CD14-positive monocyte (primary cell): ENCODE measurements at regions not wholly inside any gene's neighbourhood (a gene's known extent, or its start where the extent isn't known, plus 50 kb on each side); places are given as distances from the start of the nearest gene placed in this dataset.

Experiments
- DNase-seq, 3 donors: peaks; one replicate each; pipeline ENCODE4 v3.0.0-alpha.2; 2011 to 2022
- H2AFZ ChIP-seq: 2 replicates; pipeline ENCODE4 v1.6.0; 2012; ENCODE audit warnings: mild to moderate bottlenecking, low read depth, low read length, inconsistent platforms; ENCODE audit not compliant: insufficient read depth, poor library complexity, severe bottlenecking
- H3K27ac ChIP-seq, 2 donors: 1 replicate in 1 of 2; 2 replicates in 1 of 2; pipeline ENCODE4 v1.5.1; 2012 to 2013; ENCODE audit warnings: low read length in 2 of 2, control low read depth in 1 of 2, inconsistent platforms in 1 of 2, low read depth in 1 of 2, mild to moderate bottlenecking in 1 of 2
- H3K27me3 ChIP-seq, 2 donors: one replicate each; pipeline versions ENCODE4 v1.6.0 to v1.6.1; 2011 to 2013; ENCODE audit warnings: low read length in 2 of 2; ENCODE audit not compliant: control insufficient read depth in 2 of 2, insufficient read depth in 2 of 2
- H3K36me3 ChIP-seq, 2 donors: replicated peaks in 1 of 2; 1 replicate in 1 of 2; 2 replicates in 1 of 2; pipeline versions ENCODE4 v1.5.1 to v1.6.1; 2012 to 2013; ENCODE audit warnings: low read length in 2 of 2, control low read depth in 1 of 2, inconsistent platforms in 1 of 2, mild to moderate bottlenecking in 1 of 2; ENCODE audit not compliant: insufficient read depth in 2 of 2, control insufficient read depth in 1 of 2
- H3K4me1 ChIP-seq, 2 donors: 1 replicate in 1 of 2; 2 replicates in 1 of 2; pipeline versions ENCODE4 v1.5.1 to v1.6.1; 2012 to 2013; ENCODE audit warnings: low read length in 2 of 2, control low read depth in 1 of 2, inconsistent platforms in 1 of 2, mild to moderate bottlenecking in 1 of 2, moderate library complexity in 1 of 2; ENCODE audit not compliant: insufficient read depth in 2 of 2, control insufficient read depth in 1 of 2
- H3K4me2 ChIP-seq: replicated peaks from 2 replicates; pipeline ENCODE3; 2012; ENCODE audit warnings: low read length, moderate library complexity, mild to moderate bottlenecking; ENCODE audit not compliant: poor library complexity, severe bottlenecking; ENCODE audit errors: extremely low read depth
- H3K4me3 ChIP-seq, 3 experiments: fragments of 200-600 bp in 1 of 3; sonication (generic) in 1 of 3; replicated peaks in 1 of 3; 1 replicate in 2 of 3; 2 replicates in 1 of 3; pipeline ENCODE4 v1.5.1; 2011 to 2013; ENCODE audit warnings: low read length in 3 of 3, mild to moderate bottlenecking in 3 of 3, control low read depth in 2 of 3, low read depth in 2 of 3, inconsistent platforms in 1 of 3, moderate library complexity in 1 of 3
- H3K79me2 ChIP-seq: 2 replicates; pipeline ENCODE4 v1.6.0; 2012; ENCODE audit warnings: mild to moderate bottlenecking, control low read depth, inconsistent platforms, low read length, moderate library complexity; ENCODE audit not compliant: insufficient read depth
- H3K9ac ChIP-seq: 2 replicates; pipeline ENCODE4 v1.6.0; 2017; ENCODE audit warnings: low read length, mild to moderate bottlenecking; ENCODE audit not compliant: insufficient read depth, poor library complexity, severe bottlenecking
- H3K9me3 ChIP-seq, 2 donors: replicated peaks in 1 of 2; 1 replicate in 1 of 2; 2 replicates in 1 of 2; pipeline versions ENCODE4 v1.5.1 to v1.6.1; 2012 to 2013; ENCODE audit warnings: low read length in 2 of 2, control low read depth in 1 of 2; ENCODE audit not compliant: control insufficient read depth in 1 of 2, insufficient read depth in 1 of 2
- H4K20me1 ChIP-seq: 2 replicates; pipeline ENCODE4 v1.6.0; 2012; ENCODE audit warnings: mild to moderate bottlenecking, low read length, control low read depth, moderate library complexity; ENCODE audit not compliant: insufficient read depth
- H3K27ac Mint-ChIP-seq, 7 donors: one replicate each; pipeline ENCODE4 v1.8.0; 2020; ENCODE audit warnings: mild to moderate bottlenecking in 7 of 7, mixed read lengths in 7 of 7, moderate library complexity in 6 of 7, inconsistent platforms in 2 of 7
- H3K27me3 Mint-ChIP-seq, 3 donors: one replicate each; pipeline ENCODE4 v1.8.0; 2021 to 2022; ENCODE audit warnings: low read depth in 3 of 3, mild to moderate bottlenecking in 3 of 3, mixed read lengths in 3 of 3, moderate library complexity in 3 of 3, inconsistent platforms in 1 of 3
- H3K36me3 Mint-ChIP-seq, 2 donors: one replicate each; pipeline ENCODE4 v1.8.0; 2020; ENCODE audit warnings: mixed read lengths in 2 of 2, inconsistent platforms in 1 of 2, mild to moderate bottlenecking in 1 of 2
- H3K4me1 Mint-ChIP-seq: one replicate; pipeline ENCODE4 v1.8.0; 2020; ENCODE audit warnings: mild to moderate bottlenecking, mixed read lengths
- H3K4me3 Mint-ChIP-seq, 2 donors: one replicate each; pipeline ENCODE4 v1.8.0; 2020; ENCODE audit warnings: mild to moderate bottlenecking in 2 of 2, mixed read lengths in 2 of 2, moderate library complexity in 1 of 2
- H3K9me3 Mint-ChIP-seq, 7 donors: one replicate each; pipeline ENCODE4 v1.8.0; 2020 to 2022; ENCODE audit warnings: mixed read lengths in 7 of 7, mild to moderate bottlenecking in 6 of 7, moderate library complexity in 6 of 7, inconsistent platforms in 2 of 7
- WGBS: methylation state at CpG from one replicate; pipeline ENCODE4 v1.1.5; 2013; ENCODE audit warnings: missing lambda C conversion rate; ENCODE audit not compliant: insufficient coverage; 5-methylcytosine and 5-hydroxymethylcytosine counted together
- intact Hi-C, 2 donors: fragments of 100-400 bp; cut with micrococcal nuclease; formaldehyde crosslinking; loops; one replicate each; pipeline versions ENCODE4 v1.15.0 to v1.15.1; 2023
- TF ChIP-seq, protein P1 (sequence below): fragments of 200-600 bp; IDR thresholded peaks from one replicate; pipeline ENCODE4 v1.8.0; 2022; ENCODE audit warnings: antibody characterized with exemption, mild to moderate bottlenecking

DNA sequence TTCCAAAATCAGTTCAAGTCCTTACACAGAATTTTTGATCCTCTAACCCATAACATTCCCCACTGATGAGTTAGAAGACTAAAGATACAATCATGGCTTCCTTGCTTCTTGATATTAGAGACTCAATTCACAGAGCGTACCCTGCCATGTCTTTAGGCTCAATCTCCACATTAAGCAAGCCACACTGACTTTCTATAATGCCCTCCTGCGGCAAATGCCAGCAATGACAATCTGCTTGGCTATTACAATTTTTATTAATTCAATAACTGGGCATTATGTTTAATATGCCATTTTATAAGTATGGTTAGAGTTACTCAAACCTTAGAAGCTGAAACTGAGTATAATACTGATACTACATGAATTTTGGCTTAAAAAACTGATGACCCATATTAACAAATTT, 479.7 kb upstream of the NR2F2 start:
- H2AFZ ChIP-seq = no peak overlapping the region
- intact Hi-C loops = no loop called here

DNA sequence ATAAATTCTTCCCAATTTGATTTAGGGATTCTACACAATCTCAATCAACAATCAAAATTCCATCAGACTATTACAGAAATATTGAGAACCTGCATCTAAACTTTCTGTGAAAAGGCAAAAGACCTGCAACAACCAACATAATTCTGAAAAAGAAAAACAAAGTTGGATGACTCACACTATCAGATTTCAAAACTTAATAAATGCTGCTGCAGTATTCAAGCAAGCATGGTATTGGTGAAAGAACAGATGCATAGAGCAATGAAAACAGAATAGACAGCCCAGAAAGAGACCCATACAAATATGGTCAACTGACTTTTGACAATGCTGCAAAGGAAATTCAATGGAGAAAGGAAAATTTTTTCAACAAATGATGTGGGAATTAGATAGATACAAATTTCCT, 477.1 kb upstream of the NR2F2 start:
- H3K9me3 Mint-ChIP-seq = peaks cover 0 to 3% (median 0%) of the 10 kb centered on the region in 7 donors
- no peaks in the 10 kb centered on the region for H3K4me1 Mint-ChIP-seq
- TF ChIP-seq, protein P1, sequence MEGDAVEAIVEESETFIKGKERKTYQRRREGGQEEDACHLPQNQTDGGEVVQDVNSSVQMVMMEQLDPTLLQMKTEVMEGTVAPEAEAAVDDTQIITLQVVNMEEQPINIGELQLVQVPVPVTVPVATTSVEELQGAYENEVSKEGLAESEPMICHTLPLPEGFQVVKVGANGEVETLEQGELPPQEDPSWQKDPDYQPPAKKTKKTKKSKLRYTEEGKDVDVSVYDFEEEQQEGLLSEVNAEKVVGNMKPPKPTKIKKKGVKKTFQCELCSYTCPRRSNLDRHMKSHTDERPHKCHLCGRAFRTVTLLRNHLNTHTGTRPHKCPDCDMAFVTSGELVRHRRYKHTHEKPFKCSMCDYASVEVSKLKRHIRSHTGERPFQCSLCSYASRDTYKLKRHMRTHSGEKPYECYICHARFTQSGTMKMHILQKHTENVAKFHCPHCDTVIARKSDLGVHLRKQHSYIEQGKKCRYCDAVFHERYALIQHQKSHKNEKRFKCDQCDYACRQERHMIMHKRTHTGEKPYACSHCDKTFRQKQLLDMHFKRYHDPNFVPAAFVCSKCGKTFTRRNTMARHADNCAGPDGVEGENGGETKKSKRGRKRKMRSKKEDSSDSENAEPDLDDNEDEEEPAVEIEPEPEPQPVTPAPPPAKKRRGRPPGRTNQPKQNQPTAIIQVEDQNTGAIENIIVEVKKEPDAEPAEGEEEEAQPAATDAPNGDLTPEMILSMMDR = no peak
- Histone ChIP-seq H3K27me3 (no peaks in the 10 kb centered on the region), H3K4me3 (no peak overlapping the region), H3K9ac (no peak overlapping the region), H3K4me1 (no peaks in the 10 kb centered on the region), H3K9me3 (no peaks in the 10 kb centered on the region), H3K79me2 (no peaks in the 10 kb centered on the region), H3K4me2 (no peak overlapping the region), H4K20me1 (no peaks in the 10 kb centered on the region), H2AFZ (no peak overlapping the region), H3K36me3 (no peaks in the 10 kb centered on the region), H3K27ac (no peak overlapping the region)
- no peaks in the 10 kb centered on the region for H3K27me3 Mint-ChIP-seq
- DNase-seq = no peak
- no peaks in the 10 kb centered on the region for H3K36me3 Mint-ChIP-seq
- no peak overlapping the region for H3K4me3 Mint-ChIP-seq
- no peak overlapping the region for H3K27ac Mint-ChIP-seq
- intact Hi-C loops = no loop called here

More for the DNA sequence above, 479.7 kb upstream of the NR2F2 start:
- Mint-ChIP-seq H3K36me3 (no peaks in the 10 kb centered on the region), H3K9me3 (peaks cover 0 to 8% (median 1%) of the 10 kb centered on the region in 7 donors), H3K27me3 (no peaks in the 10 kb centered on the region), H3K27ac (no peak overlapping the region), H3K4me3 (no peak overlapping the region), H3K4me1 (no peaks in the 10 kb centered on the region)
- Histone ChIP-seq H4K20me1 (no peaks in the 10 kb centered on the region), H3K4me3 (no peak overlapping the region), H3K27me3 (no peaks in the 10 kb centered on the region), H3K9ac (no peak overlapping the region), H3K27ac (no peak overlapping the region), H3K9me3 (no peaks in the 10 kb centered on the region), H3K79me2 (no peaks in the 10 kb centered on the region), H3K36me3 (no peaks in the 10 kb centered on the region), H3K4me1 (no peaks in the 10 kb centered on the region), H3K4me2 (no peak overlapping the region)
- TF ChIP-seq, protein P1 = no peak
- DNase-seq = no peak
- WGBS = no CpG with 5 or more reads among the region's 2 CpGs
